DND-41 (cell line): ENCODE measurements at regions not wholly inside any gene's neighbourhood (a gene's known extent, or its start where the extent isn't known, plus 50 kb on each side); places are given as distances from the start of the nearest gene placed in this dataset.
"Not testable (repeated sequence)": the region's sequence is repeated elsewhere in the genome, so short reads cannot be mapped to it uniquely, and the experiment has no call there.

Experiments used
- ATAC-seq: fragments of 200-7000 bp; cut with Tn5 transposase; 3 replicates; pipeline ENCODE4 v1.9.1; 2021; ENCODE audit warnings: low read depth; ENCODE audit not compliant: insufficient read depth
- DNase-seq: peaks from one replicate; pipeline ENCODE4 v3.0.0-alpha.2; 2020
- H2AFZ ChIP-seq: 2 replicates; pipeline ENCODE4 v1.6.0; 2012; ENCODE audit warnings: low read depth, low read length
- H3K27ac ChIP-seq: 2 replicates; pipeline ENCODE4 v1.5.1; 2012; ENCODE audit warnings: low read length, inconsistent platforms
- H3K27me3 ChIP-seq: fragments of 200-600 bp; sonication (generic); 2 replicates; pipeline ENCODE4 v1.6.0; 2012; ENCODE audit warnings: low read length, mild to moderate bottlenecking, inconsistent platforms; ENCODE audit not compliant: insufficient read depth, poor library complexity
- H3K36me3 ChIP-seq: 2 replicates; pipeline ENCODE4 v1.5.1; 2012; ENCODE audit warnings: low read length, inconsistent platforms; ENCODE audit not compliant: insufficient read depth
- H3K4me1 ChIP-seq: 2 replicates; pipeline ENCODE4 v1.5.1; 2012; ENCODE audit warnings: mild to moderate bottlenecking, low read length; ENCODE audit not compliant: insufficient read depth
- H3K4me2 ChIP-seq: 2 replicates; pipeline ENCODE4 v1.6.0; 2012; ENCODE audit warnings: mild to moderate bottlenecking, moderate library complexity, low read length, inconsistent platforms; ENCODE audit not compliant: insufficient read depth
- H3K4me3 ChIP-seq, 2 experiments: fragments of 200-600 bp in 1 of 2; shearing (Covaris generic) in 1 of 2; 2 replicates each; pipeline ENCODE4 v1.5.1; 2012 to 2016; ENCODE audit warnings: inconsistent platforms in 2 of 2, low read length in 2 of 2, mild to moderate bottlenecking in 2 of 2, low read depth in 1 of 2, moderate library complexity in 1 of 2
- H3K79me2 ChIP-seq: 2 replicates; pipeline ENCODE4 v1.6.0; 2012; ENCODE audit warnings: low read length, inconsistent platforms; ENCODE audit not compliant: insufficient read depth
- H3K9ac ChIP-seq: 2 replicates; pipeline ENCODE4 v1.6.0; 2012; ENCODE audit warnings: low read depth, mild to moderate bottlenecking, inconsistent platforms, low read length, moderate library complexity
- H3K9me3 ChIP-seq: 2 replicates; pipeline ENCODE4 v1.5.1; 2012; ENCODE audit warnings: low read length, moderate library complexity, mild to moderate bottlenecking, inconsistent platforms; ENCODE audit not compliant: insufficient read depth, severe bottlenecking
- H4K20me1 ChIP-seq: 2 replicates; pipeline ENCODE4 v1.6.0; 2012; ENCODE audit warnings: low read length; ENCODE audit not compliant: insufficient read depth
- CTCF ChIP-seq: IDR thresholded peaks from 2 replicates; pipeline ENCODE4 v1.5.1; 2012; ENCODE audit warnings: borderline replicate concordance, low read length, moderate library complexity, mild to moderate bottlenecking; ENCODE audit not compliant: poor library complexity, severe bottlenecking; ENCODE audit errors: extremely low read depth
- EZH2 ChIP-seq: IDR thresholded peaks from 3 replicates; pipeline ENCODE4 v1.6.1; 2012; ENCODE audit warnings: borderline replicate concordance, low read depth, mild to moderate bottlenecking, moderate library complexity, low read length, inconsistent platforms; ENCODE audit not compliant: severe bottlenecking

- Histone ChIP-seq H4K20me1 (no peaks in the 10 kb centered on the region), H3K9me3 (peaks cover 16% of the 10 kb centered on the region), H3K4me3 (no peak overlapping the region), H3K9ac (no peak overlapping the region), H3K4me2 (no peak overlapping the region), H3K4me1 (no peaks in the 10 kb centered on the region), H3K27ac (no peak overlapping the region), H3K79me2 (no peaks in the 10 kb centered on the region), H3K27me3 (no peaks in the 10 kb centered on the region), H3K36me3 (no peaks in the 10 kb centered on the region), H2AFZ (no peak overlapping the region)
- TF ChIP-seq EZH2 (no peak), CTCF (no peak)
- ATAC-seq (no peak), DNase-seq (no peak)
Measured at GRCh38 chr6:79135973-79136470, 58.0 kb upstream of the PHIP start.

- TF ChIP-seq EZH2 (no peak), CTCF (no peak)
Measured at GRCh38 chr6:79134699-79135474, 56.8 kb upstream of the PHIP start.

GRCh38 chr6:79133173-79133572 is 55.1 kb upstream of the PHIP start:
- no peak overlapping the region for H3K9ac ChIP-seq
- TF ChIP-seq EZH2 (no peak), CTCF (no peak)
- H4K20me1 ChIP-seq: no peaks in the 10 kb centered on the region
- ATAC-seq: no peak
- H2AFZ ChIP-seq: no peak overlapping the region
- H3K4me2 ChIP-seq: no peak overlapping the region
- H3K9me3 ChIP-seq: peaks cover 16% of the 10 kb centered on the region
- H3K4me3 ChIP-seq: no peak overlapping the region
- no peaks in the 10 kb centered on the region for H3K27me3 ChIP-seq
- DNase-seq: no peak
- H3K4me1 ChIP-seq: no peaks in the 10 kb centered on the region
- H3K36me3 ChIP-seq: no peaks in the 10 kb centered on the region
- no peak overlapping the region for H3K27ac ChIP-seq
- H3K79me2 ChIP-seq: no peaks in the 10 kb centered on the region

More at GRCh38 chr6:79134699-79135474, 56.8 kb upstream of the PHIP start:
- Histone ChIP-seq H3K9me3 (peaks cover 16% of the 10 kb centered on the region), H3K4me2 (no peak overlapping the region), H3K27me3 (no peaks in the 10 kb centered on the region), H3K79me2 (no peaks in the 10 kb centered on the region), H4K20me1 (no peaks in the 10 kb centered on the region), H3K27ac (no peak overlapping the region), H3K4me3 (no peak overlapping the region), H2AFZ (no peak overlapping the region), H3K36me3 (no peaks in the 10 kb centered on the region), H3K9ac (no peak overlapping the region), H3K4me1 (no peaks in the 10 kb centered on the region)
- no peak for DNase-seq
- no peak for ATAC-seq

- H3K9ac ChIP-seq, H3K27ac ChIP-seq: not testable (repeated sequence)
Measured at GRCh38 chr6:79131220-79131619, 53.2 kb upstream of the PHIP start.

More at GRCh38 chr6:79131220-79131619, 53.2 kb upstream of the PHIP start:
- not testable (repeated sequence) for H3K4me1 ChIP-seq, H3K36me3 ChIP-seq, DNase-seq, H3K4me2 ChIP-seq, H2AFZ ChIP-seq, H4K20me1 ChIP-seq, H3K4me3 ChIP-seq, H3K27me3 ChIP-seq, ATAC-seq, H3K79me2 ChIP-seq
- H3K9me3 ChIP-seq: peaks cover 15% of the 10 kb centered on the region
